ENCODE measurements at regions not wholly inside any gene's neighbourhood (a gene's known extent, or its start where the extent isn't known, plus 50 kb on each side); places are given as distances from the start of the nearest gene placed in this dataset.

DNA sequence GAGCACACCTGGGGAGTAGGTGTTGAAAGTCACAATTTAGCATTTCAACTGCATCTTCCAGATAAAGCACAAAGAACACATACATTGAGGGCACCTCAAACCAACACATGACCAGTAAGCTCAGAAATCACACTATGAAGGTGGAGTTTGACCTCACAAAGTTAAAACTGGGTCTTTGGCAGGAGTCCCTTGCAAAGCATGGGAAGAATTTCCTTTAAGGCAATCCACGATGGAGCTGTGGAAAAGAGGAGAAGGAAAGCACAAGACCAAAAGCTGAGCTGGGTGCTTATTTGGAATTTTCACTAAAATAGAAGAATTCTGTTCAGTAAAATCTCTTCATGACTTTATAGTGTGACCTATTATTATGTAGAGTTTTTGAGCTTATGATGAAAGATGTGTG, 212.9 kb upstream of the APCDD1 start:
- TF ChIP-seq CEBPB (IDR thresholded peaks at IDR 0.05), result no peak
- TF ChIP-seq, protein P1, sequence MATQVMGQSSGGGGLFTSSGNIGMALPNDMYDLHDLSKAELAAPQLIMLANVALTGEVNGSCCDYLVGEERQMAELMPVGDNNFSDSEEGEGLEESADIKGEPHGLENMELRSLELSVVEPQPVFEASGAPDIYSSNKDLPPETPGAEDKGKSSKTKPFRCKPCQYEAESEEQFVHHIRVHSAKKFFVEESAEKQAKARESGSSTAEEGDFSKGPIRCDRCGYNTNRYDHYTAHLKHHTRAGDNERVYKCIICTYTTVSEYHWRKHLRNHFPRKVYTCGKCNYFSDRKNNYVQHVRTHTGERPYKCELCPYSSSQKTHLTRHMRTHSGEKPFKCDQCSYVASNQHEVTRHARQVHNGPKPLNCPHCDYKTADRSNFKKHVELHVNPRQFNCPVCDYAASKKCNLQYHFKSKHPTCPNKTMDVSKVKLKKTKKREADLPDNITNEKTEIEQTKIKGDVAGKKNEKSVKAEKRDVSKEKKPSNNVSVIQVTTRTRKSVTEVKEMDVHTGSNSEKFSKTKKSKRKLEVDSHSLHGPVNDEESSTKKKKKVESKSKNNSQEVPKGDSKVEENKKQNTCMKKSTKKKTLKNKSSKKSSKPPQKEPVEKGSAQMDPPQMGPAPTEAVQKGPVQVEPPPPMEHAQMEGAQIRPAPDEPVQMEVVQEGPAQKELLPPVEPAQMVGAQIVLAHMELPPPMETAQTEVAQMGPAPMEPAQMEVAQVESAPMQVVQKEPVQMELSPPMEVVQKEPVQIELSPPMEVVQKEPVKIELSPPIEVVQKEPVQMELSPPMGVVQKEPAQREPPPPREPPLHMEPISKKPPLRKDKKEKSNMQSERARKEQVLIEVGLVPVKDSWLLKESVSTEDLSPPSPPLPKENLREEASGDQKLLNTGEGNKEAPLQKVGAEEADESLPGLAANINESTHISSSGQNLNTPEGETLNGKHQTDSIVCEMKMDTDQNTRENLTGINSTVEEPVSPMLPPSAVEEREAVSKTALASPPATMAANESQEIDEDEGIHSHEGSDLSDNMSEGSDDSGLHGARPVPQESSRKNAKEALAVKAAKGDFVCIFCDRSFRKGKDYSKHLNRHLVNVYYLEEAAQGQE (IDR thresholded peaks at IDR 0.05; ENCODE audit: low read depth), result no peak
- no peak for TF ChIP-seq TEAD4 (IDR thresholded peaks at IDR 0.05)
- TF ChIP-seq EP300 (IDR thresholded peaks at IDR 0.05; ENCODE audit: borderline replicate concordance), result no peak
- TF ChIP-seq TAF1 (IDR thresholded peaks at IDR 0.05; ENCODE audit: low read depth), result no peak
- TF ChIP-seq TCF12 (IDR thresholded peaks at IDR 0.05; ENCODE audit: low read depth), result no peak

All from Ishikawa (cell line).